B cell (primary cell): ENCODE measurements at regions not wholly inside any gene's neighbourhood (a gene's known extent, or its start where the extent isn't known, plus 50 kb on each side); places are given as distances from the start of the nearest gene placed in this dataset.

ENCODE experiments used
- ATAC-seq: fragments of 200-7000 bp; cut with Tn5 transposase; one replicate; pipeline ENCODE4 v1.10.0; 2021; ENCODE audit warnings: low read depth, mild to moderate bottlenecking, moderate number of reproducible peaks, moderate library complexity
- CTCF ChIA-PET: fragments of 350-600 bp; sonication (Branson Sonifier 250); formaldehyde crosslinking; loops from one replicate; lab custom pipeline; 2021; ENCODE audit warnings: antibody characterized with exemption, inconsistent platforms; lab: Charles Lee
- POLR2A ChIA-PET: fragments of 350-600 bp; sonication (Branson Sonifier 250); formaldehyde crosslinking; loops from one replicate; lab custom pipeline; 2021; ENCODE audit warnings: antibody characterized with exemption; lab: Charles Lee
- DNase-seq: peaks from one replicate; pipeline ENCODE4 v3.0.0; 2013
- H2AFZ ChIP-seq: 2 replicates; pipeline ENCODE4 v1.6.1; 2012; ENCODE audit warnings: mild to moderate bottlenecking, low read depth, low read length; ENCODE audit not compliant: insufficient read depth, poor library complexity, severe bottlenecking
- H3K27ac ChIP-seq, 2 donors: 1 replicate in 1 of 2; 2 replicates in 1 of 2; pipeline ENCODE4 v1.5.1; 2012 to 2013; ENCODE audit warnings: low read length in 2 of 2, mild to moderate bottlenecking in 2 of 2, moderate library complexity in 1 of 2
- H3K27me3 ChIP-seq, 4 experiments: fragments of 200-600 bp in 1 of 4; sonication (generic) in 1 of 4; replicated peaks in 1 of 4; 1 replicate in 2 of 4; 2 replicates in 2 of 4; pipeline versions ENCODE4 v1.6.1 to v1.7.0; 2013 to 2016; ENCODE audit warnings: low read length in 3 of 4, mild to moderate bottlenecking in 2 of 4, mixed read lengths in 1 of 4, moderate library complexity in 1 of 4; ENCODE audit not compliant: insufficient read depth in 4 of 4, control insufficient read depth in 3 of 4; ENCODE audit errors: control extremely low read depth in 1 of 4
- H3K36me3 ChIP-seq, 2 experiments: replicated peaks in 1 of 2; 1 replicate in 1 of 2; 2 replicates in 1 of 2; pipeline versions ENCODE4 v1.6.1 to v1.7.1; 2013; ENCODE audit warnings: low read length in 1 of 2; ENCODE audit not compliant: insufficient read depth in 2 of 2, control insufficient read depth in 1 of 2; ENCODE audit errors: control extremely low read depth in 1 of 2, extremely low read depth in 1 of 2
- H3K4me1 ChIP-seq, 2 donors: fragments of 200-600 bp in 1 of 2; sonication (generic) in 1 of 2; 1 replicate in 1 of 2; 2 replicates in 1 of 2; pipeline versions ENCODE4 v1.5.1 to v1.6.1; 2013 to 2017; ENCODE audit warnings: low read length in 2 of 2; ENCODE audit not compliant: control insufficient read depth in 2 of 2, insufficient read depth in 2 of 2
- H3K4me2 ChIP-seq: replicated peaks from 2 replicates; pipeline ENCODE3; 2012; ENCODE audit warnings: mild to moderate bottlenecking, low read depth, low read length; ENCODE audit not compliant: poor library complexity, severe bottlenecking
- H3K4me3 ChIP-seq, 5 experiments: fragments of 200-600 bp in 1 of 5; sonication (generic) in 1 of 5; 1 replicate in 3 of 5; 2 replicates in 2 of 5; pipeline versions ENCODE4 v1.5.1 to v1.7.0; 2011 to 2016; ENCODE audit warnings: low read length in 4 of 5, mild to moderate bottlenecking in 4 of 5, low read depth in 2 of 5, control low read depth in 1 of 5, moderate library complexity in 1 of 5; ENCODE audit not compliant: insufficient read depth in 1 of 5; ENCODE audit errors: control extremely low read depth in 1 of 5, extremely low read depth in 1 of 5
- H3K79me2 ChIP-seq: fragments of 200-600 bp; sonication (generic); one replicate; pipeline ENCODE4 v1.6.0; 2016; ENCODE audit warnings: low read length; ENCODE audit not compliant: control insufficient read depth, insufficient read depth
- H3K9ac ChIP-seq: fragments of 200-600 bp; sonication (generic); 2 replicates; pipeline ENCODE4 v1.6.1; 2017; ENCODE audit warnings: mild to moderate bottlenecking, low read length, moderate library complexity
- H3K9me3 ChIP-seq, 3 donors: one replicate each; pipeline versions ENCODE4 v1.6.1 to v1.7.1; 2013; ENCODE audit warnings: low read length in 2 of 3; ENCODE audit not compliant: control insufficient read depth in 2 of 3, insufficient read depth in 1 of 3; ENCODE audit errors: control extremely low read depth in 1 of 3
- H4K20me1 ChIP-seq: 2 replicates; pipeline ENCODE4 v1.6.0; 2012; ENCODE audit warnings: mild to moderate bottlenecking, low read length; ENCODE audit not compliant: insufficient read depth, control insufficient read depth, poor library complexity, severe bottlenecking
- H3K27ac Mint-ChIP-seq: one replicate; pipeline ENCODE4 v1.8.0; 2021; ENCODE audit warnings: mixed read lengths
- H3K27me3 Mint-ChIP-seq: one replicate; pipeline ENCODE4 v1.8.0; 2021; ENCODE audit warnings: mixed read lengths
- H3K4me1 Mint-ChIP-seq: one replicate; pipeline ENCODE4 v1.8.0; 2021; ENCODE audit warnings: mixed read lengths
- H3K4me3 Mint-ChIP-seq: one replicate; pipeline ENCODE4 v1.8.0; 2021; ENCODE audit warnings: mixed read lengths
- H3K9me3 Mint-ChIP-seq: one replicate; pipeline ENCODE4 v1.8.0; 2022; ENCODE audit warnings: mixed read lengths; ENCODE audit not compliant: insufficient read depth
- CTCF ChIP-seq: fragments of 200-600 bp; IDR thresholded peaks from one replicate; pipeline ENCODE4 v1.8.0; 2022; ENCODE audit warnings: antibody characterized with exemption, mild to moderate bottlenecking
- EZH2 ChIP-seq: IDR thresholded peaks from 2 replicates; pipeline ENCODE4 v1.6.1; 2012; ENCODE audit warnings: borderline replicate concordance, low read depth, mild to moderate bottlenecking, moderate library complexity, low read length; ENCODE audit not compliant: insufficient read depth, poor library complexity, severe bottlenecking
- WGBS: methylation state at CpG from one replicate; pipeline ENCODE4 v1.1.5; 2013; ENCODE audit warnings: missing lambda C conversion rate; ENCODE audit not compliant: insufficient coverage; 5-methylcytosine and 5-hydroxymethylcytosine counted together
- intact Hi-C: fragments of 100-400 bp; cut with micrococcal nuclease; formaldehyde crosslinking; loops from one replicate; pipeline ENCODE4 v1.10.0; 2022

- Histone ChIP-seq H2AFZ (no peak overlapping the region), H4K20me1 (no peaks in the 10 kb centered on the region), H3K9me3 (peaks cover 0 to 12% (median 1%) of the 10 kb centered on the region in 3 donors), H3K27me3 (no peaks in the 10 kb centered on the region), H3K4me2 (no peak overlapping the region), H3K36me3 (no peaks in the 10 kb centered on the region), H3K27ac (no peak overlapping the region), H3K9ac (no peak overlapping the region), H3K4me1 (no peaks in the 10 kb centered on the region), H3K79me2 (no peaks in the 10 kb centered on the region), H3K4me3 (no peak overlapping the region)
- no peak for ATAC-seq
- peaks cover 4% of the 10 kb centered on the region for H3K9me3 Mint-ChIP-seq
- intact Hi-C loops, result no loop called here
- no peak overlapping the region for H3K27ac Mint-ChIP-seq
- no peak overlapping the region for H3K4me3 Mint-ChIP-seq
- TF ChIP-seq CTCF (no peak), EZH2 (no peak)
- ChIA-PET CTCF (no interaction called here), POLR2A (no interaction called here)
- WGBS, result 88% methylated on average over 11 of the region's 14 CpGs
- no peak for DNase-seq
- H3K27me3 Mint-ChIP-seq, result no peaks in the 10 kb centered on the region
- H3K4me1 Mint-ChIP-seq, result no peaks in the 10 kb centered on the region
Observed at GRCh38 chr21:22120616-22121266, 1122.5 kb downstream of the NCAM2 start.

GRCh38 chr21:22125581-22125980, 1127.4 kb downstream of the NCAM2 start:
- no peak overlapping the region for H3K4me3 Mint-ChIP-seq
- no peaks in the 10 kb centered on the region for H3K4me1 Mint-ChIP-seq
- 100% methylated on average over 1 of the region's 2 CpGs for WGBS
- CTCF ChIA-PET, result no interaction called here
- H4K20me1 ChIP-seq, result no peaks in the 10 kb centered on the region
- H3K9me3 Mint-ChIP-seq, result peaks cover 4% of the 10 kb centered on the region
- DNase-seq (no peak), ATAC-seq (no peak)
- no peaks in the 10 kb centered on the region for H3K4me1 ChIP-seq
- no peaks in the 10 kb centered on the region for H3K36me3 ChIP-seq
- no peak for TF ChIP-seq CTCF
- TF ChIP-seq EZH2, result no peak
- H3K9me3 ChIP-seq, result peaks cover 0 to 9% (median 1%) of the 10 kb centered on the region in 3 donors
- no peak overlapping the region for H3K4me3 ChIP-seq
- H3K27me3 Mint-ChIP-seq, result no peaks in the 10 kb centered on the region
- H2AFZ ChIP-seq, result no peak overlapping the region
- no peaks in the 10 kb centered on the region for H3K79me2 ChIP-seq
- no peaks in the 10 kb centered on the region for H3K27me3 ChIP-seq
- no peak overlapping the region for H3K9ac ChIP-seq
- no peak overlapping the region for H3K27ac ChIP-seq
- intact Hi-C loops, result no loop called here
- H3K27ac Mint-ChIP-seq, result no peak overlapping the region
- POLR2A ChIA-PET, result no interaction called here
- no peak overlapping the region for H3K4me2 ChIP-seq
